Breast epithelium (tissue), 3 donors: ENCODE measurements at regions not wholly inside any gene's neighbourhood (a gene's known extent, or its start where the extent isn't known, plus 50 kb on each side); places are given as distances from the start of the nearest gene placed in this dataset.

Experiments used
- POLR2A ChIP-seq: fragments of 450-650 bp; IDR thresholded peaks from one replicate; pipeline ENCODE4 v1.6.1; 2016; ENCODE audit warnings: antibody characterized with exemption, mild to moderate bottlenecking, moderate library complexity
- POLR2AphosphoS5 ChIP-seq, 3 donors: sonication (generic); formaldehyde crosslinking; IDR thresholded peaks; one replicate each; pipeline ENCODE4 v1.6.1; 2017; ENCODE audit warnings: antibody characterized with exemption in 3 of 3
- TF ChIP-seq, protein P1 (sequence below), 3 donors: fragments of 450-650 bp; IDR thresholded peaks; one replicate each; pipeline ENCODE4 v1.5.1; 2016 to 2017; ENCODE audit warnings: antibody characterized with exemption in 3 of 3, mild to moderate bottlenecking in 3 of 3, moderate library complexity in 3 of 3

GRCh38 chr1:37318490-37318889, 155.9 kb upstream of the ZC3H12A start:
- TF ChIP-seq, protein P1, sequence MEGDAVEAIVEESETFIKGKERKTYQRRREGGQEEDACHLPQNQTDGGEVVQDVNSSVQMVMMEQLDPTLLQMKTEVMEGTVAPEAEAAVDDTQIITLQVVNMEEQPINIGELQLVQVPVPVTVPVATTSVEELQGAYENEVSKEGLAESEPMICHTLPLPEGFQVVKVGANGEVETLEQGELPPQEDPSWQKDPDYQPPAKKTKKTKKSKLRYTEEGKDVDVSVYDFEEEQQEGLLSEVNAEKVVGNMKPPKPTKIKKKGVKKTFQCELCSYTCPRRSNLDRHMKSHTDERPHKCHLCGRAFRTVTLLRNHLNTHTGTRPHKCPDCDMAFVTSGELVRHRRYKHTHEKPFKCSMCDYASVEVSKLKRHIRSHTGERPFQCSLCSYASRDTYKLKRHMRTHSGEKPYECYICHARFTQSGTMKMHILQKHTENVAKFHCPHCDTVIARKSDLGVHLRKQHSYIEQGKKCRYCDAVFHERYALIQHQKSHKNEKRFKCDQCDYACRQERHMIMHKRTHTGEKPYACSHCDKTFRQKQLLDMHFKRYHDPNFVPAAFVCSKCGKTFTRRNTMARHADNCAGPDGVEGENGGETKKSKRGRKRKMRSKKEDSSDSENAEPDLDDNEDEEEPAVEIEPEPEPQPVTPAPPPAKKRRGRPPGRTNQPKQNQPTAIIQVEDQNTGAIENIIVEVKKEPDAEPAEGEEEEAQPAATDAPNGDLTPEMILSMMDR (IDR thresholded peaks at IDR 0.05): no peak
- TF ChIP-seq POLR2A: no peak
- no peak for TF ChIP-seq POLR2AphosphoS5 (IDR thresholded peaks at IDR 0.05)
